Kidney (tissue), 13 donors: ENCODE measurements at regions not wholly inside any gene's neighbourhood (a gene's known extent, or its start where the extent isn't known, plus 50 kb on each side); places are given as distances from the start of the nearest gene placed in this dataset.
A peak's percentile ranks its signal among the peaks of the same experiment; 100 is the strongest.

Experiments
- DNase-seq, 5 donors: peaks; one replicate each; pipeline ENCODE4 v3.0.0-alpha.2; 2013 to 2020
- FAIRE-seq: peaks from 2 replicates; lab custom pipeline; 2012; peaks lifted over from hg19 to GRCh38; lab: Jason Lieb, UNC
- H3K27ac ChIP-seq, 2 donors: one replicate each; pipeline ENCODE4 v1.7.0; 2013; ENCODE audit warnings: low read depth in 2 of 2, low read length in 2 of 2, inconsistent platforms in 1 of 2
- H3K27me3 ChIP-seq: one replicate; pipeline ENCODE4 v1.7.1; 2013; ENCODE audit warnings: low read length, inconsistent platforms; ENCODE audit not compliant: control insufficient read depth, insufficient read depth
- H3K36me3 ChIP-seq, 3 donors: one replicate each; pipeline versions ENCODE4 v1.7.0 to v1.7.1; 2013; ENCODE audit warnings: low read length in 3 of 3, control low read depth in 1 of 3, inconsistent platforms in 1 of 3; ENCODE audit not compliant: insufficient read depth in 3 of 3, control insufficient read depth in 2 of 3
- H3K4me1 ChIP-seq, 3 donors: one replicate each; pipeline versions ENCODE4 v1.7.0 to v1.7.1; 2013; ENCODE audit warnings: low read length in 3 of 3, inconsistent platforms in 1 of 3, low read depth in 1 of 3; ENCODE audit not compliant: control insufficient read depth in 2 of 3, insufficient read depth in 2 of 3
- H3K4me3 ChIP-seq, 3 donors: one replicate each; pipeline versions ENCODE4 v1.7.0 to v1.8.1; 2013; ENCODE audit warnings: low read length in 3 of 3, control low read depth in 1 of 3, inconsistent platforms in 1 of 3
- H3K9ac ChIP-seq, 3 donors: one replicate each; pipeline versions ENCODE4 v1.7.0 to v1.7.1; 2013; ENCODE audit warnings: low read length in 3 of 3, control low read depth in 1 of 3, inconsistent platforms in 1 of 3
- H3K9me3 ChIP-seq, 3 donors: one replicate each; pipeline versions ENCODE4 v1.7.0 to v1.7.1; 2013; ENCODE audit warnings: low read length in 3 of 3, control low read depth in 1 of 3, inconsistent platforms in 1 of 3; ENCODE audit not compliant: control insufficient read depth in 2 of 3, insufficient read depth in 1 of 3
- intact Hi-C: fragments of 100-400 bp; cut with DNase I; formaldehyde crosslinking; loops from one replicate; pipeline ENCODE4 v1.11.1; 2022
- TF ChIP-seq, protein P1 (sequence below): IDR thresholded peaks from 3 replicates; pipeline ENCODE4 v1.5.1; 2012; ENCODE audit warnings: mild to moderate bottlenecking, moderate library complexity, borderline replicate concordance; ENCODE audit not compliant: insufficient read depth; ENCODE audit errors: extremely low read depth
- donor health status: control.
- donor health status: control.
- donor health status: control.
- donor health status: control.
- donor health status: control.
- donor health status: DM: yes; HTN: yes; CAD: no.
- donor health status: Normal renal cell carcinoma (clear cell type).

DNA sequence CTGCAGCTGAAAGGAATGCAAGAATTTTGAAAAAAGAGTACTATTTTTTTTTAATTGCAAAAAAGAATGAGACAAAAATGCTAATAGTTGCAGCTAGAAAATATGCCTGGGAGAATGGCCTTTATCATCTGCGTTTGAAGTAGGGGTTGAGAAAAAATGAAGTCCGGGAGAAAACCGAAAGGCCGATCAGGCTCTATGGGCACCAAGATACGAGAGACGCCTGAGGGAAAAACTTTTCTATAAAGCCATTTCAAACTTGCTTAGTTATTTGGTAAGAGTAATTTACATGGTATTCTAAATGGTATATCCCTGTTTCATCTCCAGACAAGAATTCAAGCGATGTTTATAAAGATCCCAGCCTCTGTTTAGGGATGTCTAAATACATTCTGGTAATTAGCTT is 99.3 kb upstream of the EFNA5 start:
- no peaks in the 10 kb centered on the region for H3K4me1 ChIP-seq
- no peak overlapping the region for H3K4me3 ChIP-seq
- TF ChIP-seq, protein P1, sequence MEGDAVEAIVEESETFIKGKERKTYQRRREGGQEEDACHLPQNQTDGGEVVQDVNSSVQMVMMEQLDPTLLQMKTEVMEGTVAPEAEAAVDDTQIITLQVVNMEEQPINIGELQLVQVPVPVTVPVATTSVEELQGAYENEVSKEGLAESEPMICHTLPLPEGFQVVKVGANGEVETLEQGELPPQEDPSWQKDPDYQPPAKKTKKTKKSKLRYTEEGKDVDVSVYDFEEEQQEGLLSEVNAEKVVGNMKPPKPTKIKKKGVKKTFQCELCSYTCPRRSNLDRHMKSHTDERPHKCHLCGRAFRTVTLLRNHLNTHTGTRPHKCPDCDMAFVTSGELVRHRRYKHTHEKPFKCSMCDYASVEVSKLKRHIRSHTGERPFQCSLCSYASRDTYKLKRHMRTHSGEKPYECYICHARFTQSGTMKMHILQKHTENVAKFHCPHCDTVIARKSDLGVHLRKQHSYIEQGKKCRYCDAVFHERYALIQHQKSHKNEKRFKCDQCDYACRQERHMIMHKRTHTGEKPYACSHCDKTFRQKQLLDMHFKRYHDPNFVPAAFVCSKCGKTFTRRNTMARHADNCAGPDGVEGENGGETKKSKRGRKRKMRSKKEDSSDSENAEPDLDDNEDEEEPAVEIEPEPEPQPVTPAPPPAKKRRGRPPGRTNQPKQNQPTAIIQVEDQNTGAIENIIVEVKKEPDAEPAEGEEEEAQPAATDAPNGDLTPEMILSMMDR: no peak
- DNase-seq (peak in 1 of 5 donors; percentile 20), FAIRE-seq (no peak)
- H3K9me3 ChIP-seq: no peaks in the 10 kb centered on the region
- no peaks in the 10 kb centered on the region for H3K36me3 ChIP-seq
- H3K27ac ChIP-seq: no peak overlapping the region
- intact Hi-C loops: no loop called here
- H3K9ac ChIP-seq: no peak overlapping the region
- H3K27me3 ChIP-seq: no peaks in the 10 kb centered on the region

DNA sequence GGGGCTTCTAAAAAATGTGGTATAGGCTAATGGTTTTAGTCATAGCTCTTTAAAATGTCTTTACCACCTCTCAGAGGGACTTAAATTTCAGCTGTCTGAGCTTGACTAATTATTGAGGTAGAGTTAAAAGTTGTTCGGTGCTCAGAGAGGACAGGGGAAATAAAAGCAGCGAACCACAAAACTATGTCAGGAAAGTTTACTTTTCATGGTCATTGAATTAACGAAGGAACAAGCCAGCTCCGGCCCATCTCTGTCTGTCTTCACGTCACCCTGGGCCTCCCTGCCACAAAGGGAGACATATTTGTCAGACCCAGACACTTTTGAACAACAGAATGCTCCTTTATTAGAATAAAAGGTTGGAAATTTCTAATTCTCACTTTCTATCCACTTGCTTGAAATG is 98.8 kb upstream of the EFNA5 start:
- H3K27me3 ChIP-seq: no peaks in the 10 kb centered on the region
- intact Hi-C loops: no loop called here
- H3K27ac ChIP-seq: no peak overlapping the region

GRCh38 chr5:107766972-107767371 is 96.2 kb upstream of the EFNA5 start:
- no peak overlapping the region for H3K27ac ChIP-seq
- H3K4me1 ChIP-seq: no peaks in the 10 kb centered on the region
- TF ChIP-seq, protein P1: no peak
- H3K9me3 ChIP-seq: no peaks in the 10 kb centered on the region
- DNase-seq (no peak), FAIRE-seq (no peak)
- H3K36me3 ChIP-seq: no peaks in the 10 kb centered on the region
- intact Hi-C loops: no loop called here
- no peak overlapping the region for H3K9ac ChIP-seq
- H3K4me3 ChIP-seq: no peak overlapping the region
- no peaks in the 10 kb centered on the region for H3K27me3 ChIP-seq

More for the DNA sequence above, 98.8 kb upstream of the EFNA5 start:
- H3K36me3 ChIP-seq: no peaks in the 10 kb centered on the region
- H3K9ac ChIP-seq: no peak overlapping the region
- H3K4me3 ChIP-seq: no peak overlapping the region
- FAIRE-seq (no peak), DNase-seq (peak in 3 of 5 donors; percentile 37 to 86 (median 79))
- TF ChIP-seq, protein P1: no peak
- no peaks in the 10 kb centered on the region for H3K9me3 ChIP-seq
- H3K4me1 ChIP-seq: no peaks in the 10 kb centered on the region

GRCh38 chr5:107766439-107766838 is 95.7 kb upstream of the EFNA5 start:
- Histone ChIP-seq H3K27me3 (no peaks in the 10 kb centered on the region), H3K36me3 (no peaks in the 10 kb centered on the region), H3K9ac (no peak overlapping the region), H3K4me3 (no peak overlapping the region), H3K4me1 (no peaks in the 10 kb centered on the region), H3K27ac (no peak overlapping the region), H3K9me3 (no peaks in the 10 kb centered on the region)
- no peak for DNase-seq
- no peak for FAIRE-seq
- TF ChIP-seq, protein P1: no peak
- intact Hi-C loops: no loop called here
